SU-DHL-6 (cell line): ENCODE measurements at regions not wholly inside any gene's neighbourhood (a gene's known extent, or its start where the extent isn't known, plus 50 kb on each side); places are given as distances from the start of the nearest gene placed in this dataset.

Source experiments
- H2AFZ ChIP-seq: fragments of 200-600 bp; sonication (generic); 2 replicates; pipeline ENCODE4 v1.6.1; 2014; ENCODE audit warnings: low read depth, mild to moderate bottlenecking, moderate library complexity, mixed read lengths, antibody characterized with exemption, low read length; ENCODE audit not compliant: severe bottlenecking
- H3F3A ChIP-seq: fragments of 200-600 bp; shearing (Covaris generic); 2 replicates; pipeline ENCODE4 v1.6.0; 2016; ENCODE audit warnings: antibody characterized with exemption, mild to moderate bottlenecking; ENCODE audit not compliant: insufficient read depth
- H3K27ac ChIP-seq: fragments of 200-600 bp; sonication (generic); 2 replicates; pipeline ENCODE4 v1.5.1; 2016; ENCODE audit warnings: low read depth, mild to moderate bottlenecking, low read length, moderate library complexity, mixed read lengths
- H3K27me3 ChIP-seq: fragments of 200-600 bp; sonication (generic), shearing (Covaris generic); 2 replicates; pipeline ENCODE4 v1.6.0; 2014; ENCODE audit warnings: mild to moderate bottlenecking, low read length
- H3K36me3 ChIP-seq: fragments of 200-600 bp; sonication (generic); 2 replicates; pipeline ENCODE4 v1.6.1; 2014; ENCODE audit warnings: mild to moderate bottlenecking, low read length, mixed read lengths
- H3K4me2 ChIP-seq: fragments of 300-600, 200-600 bp; shearing (Covaris generic), sonication (generic); 2 replicates; pipeline ENCODE4 v1.6.0; 2014; ENCODE audit warnings: low read length, low read depth, mild to moderate bottlenecking; ENCODE audit not compliant: poor library complexity, severe bottlenecking
- H3K4me3 ChIP-seq: fragments of 200-600 bp; sonication (generic); 2 replicates; pipeline ENCODE4 v1.5.1; 2014; ENCODE audit warnings: antibody characterized with exemption, low read length, mild to moderate bottlenecking, mixed read lengths; ENCODE audit not compliant: insufficient read depth, poor library complexity, severe bottlenecking
- H3K79me2 ChIP-seq: fragments of 200-600 bp; sonication (generic); 2 replicates; pipeline ENCODE4 v1.6.1; 2014; ENCODE audit warnings: mild to moderate bottlenecking, low read length, moderate library complexity; ENCODE audit not compliant: insufficient read depth
- H3K9ac ChIP-seq: fragments of 200-600 bp; sonication (generic); 2 replicates; pipeline ENCODE4 v1.7.0; 2014; ENCODE audit warnings: mild to moderate bottlenecking, low read length
- H3K9me2 ChIP-seq: fragments of 200-600 bp; sonication (generic); replicated peaks from 2 replicates; pipeline ENCODE4 v1.6.1; 2014; ENCODE audit warnings: low read length; ENCODE audit not compliant: insufficient read depth
- H3K9me3 ChIP-seq: fragments of 200-600 bp; sonication (generic); 2 replicates; pipeline ENCODE4 v1.6.1; 2014; ENCODE audit warnings: low read length, mixed read lengths; ENCODE audit not compliant: insufficient read depth
- H4K20me1 ChIP-seq: fragments of 200-600 bp; sonication (generic); 2 replicates; pipeline ENCODE4 v1.6.1; 2014; ENCODE audit warnings: low read depth, mild to moderate bottlenecking, antibody characterized with exemption, low read length, moderate library complexity, mixed read lengths
- EZH2phosphoT487 ChIP-seq: fragments of 200-600 bp; sonication (generic), shearing (Covaris generic); conservative IDR thresholded peaks from 2 replicates; pipeline ENCODE4 v1.6.1; 2018; ENCODE audit warnings: mild to moderate bottlenecking, antibody characterized with exemption, low read length, moderate library complexity, mixed read lengths
- TF ChIP-seq, protein P1 (sequence below): fragments of 200-600 bp; sonication (generic); IDR thresholded peaks from one replicate; pipeline ENCODE4 v1.5.1; 2017; ENCODE audit warnings: antibody characterized with exemption, mild to moderate bottlenecking, low read length, moderate library complexity; ENCODE audit not compliant: insufficient read depth, poor library complexity, severe bottlenecking

DNA sequence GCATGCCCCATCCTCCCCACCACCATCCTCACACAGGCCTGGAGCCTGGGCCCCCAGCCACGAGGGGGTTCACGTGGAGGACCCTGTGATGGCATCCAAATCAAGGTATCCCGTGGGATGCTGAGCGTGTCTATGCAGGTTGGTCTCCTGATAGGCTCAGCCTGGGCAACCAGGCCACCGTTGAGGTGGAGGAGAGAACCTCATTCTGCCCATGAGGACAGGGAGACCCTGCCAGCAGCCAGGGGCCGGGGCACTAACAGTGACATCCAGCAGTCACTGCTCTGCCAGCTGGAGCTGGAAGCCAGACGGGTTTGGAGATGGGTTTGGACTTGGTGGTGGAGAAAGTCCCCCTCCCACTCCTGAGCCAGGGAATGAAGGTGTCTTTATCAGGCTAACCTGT, 582.8 kb downstream of the MATN1 start:
- Histone ChIP-seq H2AFZ (no peak overlapping the region), H3K36me3 (no peaks in the 10 kb centered on the region), H3K79me2 (no peaks in the 10 kb centered on the region), H4K20me1 (no peaks in the 10 kb centered on the region), H3K9me2 (no peaks in the 10 kb centered on the region), H3K27me3 (no peaks in the 10 kb centered on the region), H3K4me2 (no peak overlapping the region), H3K9ac (no peak overlapping the region), H3K4me3 (no peak overlapping the region), H3F3A (no peaks in the 10 kb centered on the region), H3K9me3 (no peaks in the 10 kb centered on the region), H3K27ac (no peak overlapping the region)
- no peak for TF ChIP-seq EZH2phosphoT487
- TF ChIP-seq, protein P1, sequence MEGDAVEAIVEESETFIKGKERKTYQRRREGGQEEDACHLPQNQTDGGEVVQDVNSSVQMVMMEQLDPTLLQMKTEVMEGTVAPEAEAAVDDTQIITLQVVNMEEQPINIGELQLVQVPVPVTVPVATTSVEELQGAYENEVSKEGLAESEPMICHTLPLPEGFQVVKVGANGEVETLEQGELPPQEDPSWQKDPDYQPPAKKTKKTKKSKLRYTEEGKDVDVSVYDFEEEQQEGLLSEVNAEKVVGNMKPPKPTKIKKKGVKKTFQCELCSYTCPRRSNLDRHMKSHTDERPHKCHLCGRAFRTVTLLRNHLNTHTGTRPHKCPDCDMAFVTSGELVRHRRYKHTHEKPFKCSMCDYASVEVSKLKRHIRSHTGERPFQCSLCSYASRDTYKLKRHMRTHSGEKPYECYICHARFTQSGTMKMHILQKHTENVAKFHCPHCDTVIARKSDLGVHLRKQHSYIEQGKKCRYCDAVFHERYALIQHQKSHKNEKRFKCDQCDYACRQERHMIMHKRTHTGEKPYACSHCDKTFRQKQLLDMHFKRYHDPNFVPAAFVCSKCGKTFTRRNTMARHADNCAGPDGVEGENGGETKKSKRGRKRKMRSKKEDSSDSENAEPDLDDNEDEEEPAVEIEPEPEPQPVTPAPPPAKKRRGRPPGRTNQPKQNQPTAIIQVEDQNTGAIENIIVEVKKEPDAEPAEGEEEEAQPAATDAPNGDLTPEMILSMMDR, result no peak

DNA sequence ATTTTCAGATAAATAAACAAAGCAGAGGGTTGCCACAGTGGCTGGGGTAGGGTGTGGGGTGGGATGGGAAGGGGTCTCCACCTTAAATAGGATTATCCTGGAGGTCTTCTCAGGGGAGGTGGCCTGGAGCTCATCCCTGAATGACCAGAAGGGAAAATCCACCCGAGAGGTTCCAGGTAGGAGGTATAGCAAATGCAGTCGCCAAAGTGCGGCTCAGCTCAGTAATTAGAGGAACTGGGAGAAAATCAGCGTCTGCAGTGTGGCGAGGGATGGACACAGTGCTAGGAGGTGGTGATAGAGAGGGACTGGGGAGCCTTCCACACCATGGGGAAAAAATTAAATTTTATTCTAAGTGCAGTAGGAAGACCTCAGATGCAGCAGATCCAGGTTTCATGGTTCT, 584.5 kb downstream of the MATN1 start:
- TF ChIP-seq EZH2phosphoT487, result no peak
- TF ChIP-seq, protein P1, result no peak
- no peaks in the 10 kb centered on the region for H3K36me3 ChIP-seq
- H2AFZ ChIP-seq, result no peak overlapping the region
- H3K27ac ChIP-seq, result no peak overlapping the region
- H3K4me3 ChIP-seq, result no peak overlapping the region
- H3K9ac ChIP-seq, result no peak overlapping the region
- H3K4me2 ChIP-seq, result no peak overlapping the region
- H3K9me3 ChIP-seq, result no peaks in the 10 kb centered on the region
- H4K20me1 ChIP-seq, result no peaks in the 10 kb centered on the region
- no peaks in the 10 kb centered on the region for H3K9me2 ChIP-seq
- no peaks in the 10 kb centered on the region for H3K79me2 ChIP-seq
- H3K27me3 ChIP-seq, result no peaks in the 10 kb centered on the region
- no peaks in the 10 kb centered on the region for H3F3A ChIP-seq

DNA sequence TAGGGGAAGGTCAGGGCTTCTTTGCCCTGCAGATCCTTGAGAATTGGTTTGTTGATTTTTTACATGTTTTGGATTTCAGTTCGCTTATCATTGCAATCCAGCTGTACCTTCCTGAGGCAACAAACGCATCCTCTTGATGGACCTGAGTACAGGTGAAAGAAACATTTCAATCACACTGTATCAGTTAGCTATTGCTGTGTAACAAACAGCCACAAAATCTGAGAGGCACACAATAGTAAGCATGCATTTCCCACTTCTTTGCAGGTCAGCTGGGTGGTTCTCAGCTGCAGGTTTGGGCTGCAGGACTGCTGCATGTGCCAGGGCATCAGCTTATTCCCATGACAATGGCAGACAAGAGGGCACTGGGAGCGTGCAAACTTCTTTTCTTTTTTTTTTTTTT, 586.4 kb downstream of the MATN1 start:
- TF ChIP-seq, protein P1, result no peak
- no peak for TF ChIP-seq EZH2phosphoT487
- H3K27me3 ChIP-seq, result no peaks in the 10 kb centered on the region
- no peaks in the 10 kb centered on the region for H4K20me1 ChIP-seq
- H3F3A ChIP-seq, result no peaks in the 10 kb centered on the region
- no peaks in the 10 kb centered on the region for H3K9me2 ChIP-seq
- H3K9ac ChIP-seq, result no peak overlapping the region
- H3K9me3 ChIP-seq, result no peaks in the 10 kb centered on the region
- no peak overlapping the region for H3K4me2 ChIP-seq
- H3K79me2 ChIP-seq, result no peaks in the 10 kb centered on the region
- no peaks in the 10 kb centered on the region for H3K36me3 ChIP-seq
- no peak overlapping the region for H2AFZ ChIP-seq
- no peak overlapping the region for H3K27ac ChIP-seq
- no peak overlapping the region for H3K4me3 ChIP-seq
